ENCODE measurements at regions not wholly inside any gene's neighbourhood (a gene's known extent, or its start where the extent isn't known, plus 50 kb on each side); places are given as distances from the start of the nearest gene placed in this dataset.

DNA sequence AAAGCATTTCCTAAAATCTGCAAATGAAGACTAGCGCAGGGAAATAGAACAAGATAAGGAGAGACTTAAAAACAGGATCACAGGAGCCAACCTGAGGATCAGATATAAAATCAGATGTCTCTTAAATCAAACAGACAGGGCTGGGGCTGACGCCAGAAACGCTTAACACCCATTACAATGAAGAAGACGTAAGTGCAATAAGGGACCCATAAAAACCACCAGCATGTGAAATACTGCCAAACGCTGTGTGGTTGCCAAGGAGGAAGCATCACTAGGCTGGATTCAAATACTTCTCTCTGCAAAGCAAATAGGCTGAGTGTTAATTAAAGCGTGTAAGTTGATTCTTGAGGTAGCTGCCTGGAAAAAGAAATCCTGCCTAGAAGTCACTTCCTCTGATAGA, 74.4 kb upstream of the ATP10B start:
- no peak overlapping the region for H3K4me3 ChIP-seq (ENCODE audit: control insufficient read depth, low read depth, low read length)
- no peak for DNase-seq (ENCODE audit: low read depth)
- TF ChIP-seq CTCF (conservative IDR thresholded peaks at IDR 0.05; ENCODE audit: control insufficient read depth, insufficient read depth, low read depth, low read length): no peak

GRCh38 chr5:160925281-160925680, 73.3 kb upstream of the ATP10B start:
- TF ChIP-seq CTCF (conservative IDR thresholded peaks at IDR 0.05; ENCODE audit: control insufficient read depth, insufficient read depth, low read depth, low read length): no peak
- H3K4me3 ChIP-seq (ENCODE audit: control insufficient read depth, low read depth, low read length): no peak overlapping the region

GRCh38 chr5:160923936-160924710, 72.1 kb upstream of the ATP10B start:
- H3K4me3 ChIP-seq (ENCODE audit: control insufficient read depth, low read depth, low read length): no peak overlapping the region
- TF ChIP-seq CTCF (conservative IDR thresholded peaks at IDR 0.05; ENCODE audit: control insufficient read depth, insufficient read depth, low read depth, low read length): no peak
- DNase-seq (ENCODE audit: low read depth): no peak

More at GRCh38 chr5:160925281-160925680, 73.3 kb upstream of the ATP10B start:
- DNase-seq (ENCODE audit: low read depth): no peak

GRCh38 chr5:160923411-160923810, 71.4 kb upstream of the ATP10B start:
- no peak for DNase-seq (ENCODE audit: low read depth)
- no peak for TF ChIP-seq CTCF (conservative IDR thresholded peaks at IDR 0.05; ENCODE audit: control insufficient read depth, insufficient read depth, low read depth, low read length)
- no peak overlapping the region for H3K4me3 ChIP-seq (ENCODE audit: control insufficient read depth, low read depth, low read length)

DNA sequence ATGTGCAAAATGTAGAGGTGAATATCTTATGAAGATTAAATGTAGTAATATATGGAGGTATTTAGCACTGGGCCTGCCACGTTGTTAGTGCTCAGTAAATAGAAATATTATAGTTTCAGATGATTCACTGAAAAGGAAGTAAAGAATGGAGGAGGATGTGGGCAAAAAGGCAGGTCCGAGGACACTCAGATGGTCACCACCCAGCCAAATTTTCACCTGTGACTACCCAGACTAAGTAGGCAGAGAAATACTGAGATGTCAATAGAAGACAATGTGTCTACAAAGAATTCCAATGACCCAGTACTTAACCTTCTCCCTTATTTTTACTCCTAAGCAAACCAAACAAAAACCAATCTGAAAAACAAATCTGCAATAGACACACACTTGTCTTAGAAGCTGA, 70.3 kb upstream of the ATP10B start:
- H3K4me3 ChIP-seq (ENCODE audit: control insufficient read depth, low read depth, low read length): no peak overlapping the region
- no peak for TF ChIP-seq CTCF (conservative IDR thresholded peaks at IDR 0.05; ENCODE audit: control insufficient read depth, insufficient read depth, low read depth, low read length)
- no peak for DNase-seq (ENCODE audit: low read depth)

GRCh38 chr5:160921423-160922285, 69.6 kb upstream of the ATP10B start:
- TF ChIP-seq CTCF (conservative IDR thresholded peaks at IDR 0.05; ENCODE audit: control insufficient read depth, insufficient read depth, low read depth, low read length): no peak

More at GRCh38 chr5:160921423-160922285, 69.6 kb upstream of the ATP10B start:
- no peak overlapping the region for H3K4me3 ChIP-seq (ENCODE audit: control insufficient read depth, low read depth, low read length)
- DNase-seq (ENCODE audit: low read depth): no peak

All from fibroblast of mammary gland (primary cell).